IPS-NIHi11 (cell line): ENCODE measurements at regions not wholly inside any gene's neighbourhood (a gene's known extent, or its start where the extent isn't known, plus 50 kb on each side); places are given as distances from the start of the nearest gene placed in this dataset.

ENCODE experiments used
- DNase-seq: peaks from one replicate; pipeline ENCODE4 v3.0.0; 2012; ENCODE audit warnings: mixed read lengths, low spot score

- DNase-seq: no peak
Observed at GRCh38 chr5:15206133-15206532, 293.8 kb upstream of the FBXL7 start.

DNA sequence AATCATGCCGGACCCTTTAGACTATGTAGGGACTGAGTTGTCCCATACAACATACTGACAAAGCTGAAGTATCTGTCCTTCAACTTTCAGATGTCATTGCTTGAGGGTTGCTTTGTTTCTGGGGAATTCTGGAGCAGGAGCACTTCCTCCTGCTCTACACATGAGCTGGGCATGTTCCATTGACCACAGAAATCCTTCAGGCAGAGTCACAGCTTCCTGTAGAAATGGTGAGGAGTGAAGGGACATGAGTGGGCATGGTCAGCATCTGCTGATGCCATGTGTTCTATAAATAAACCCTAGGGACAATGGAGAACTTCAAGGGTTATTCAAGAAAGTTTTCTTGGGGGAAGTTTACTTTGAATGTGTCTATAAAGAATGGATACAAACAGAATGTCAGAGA, 296.6 kb upstream of the FBXL7 start:
- DNase-seq: no peak

DNA sequence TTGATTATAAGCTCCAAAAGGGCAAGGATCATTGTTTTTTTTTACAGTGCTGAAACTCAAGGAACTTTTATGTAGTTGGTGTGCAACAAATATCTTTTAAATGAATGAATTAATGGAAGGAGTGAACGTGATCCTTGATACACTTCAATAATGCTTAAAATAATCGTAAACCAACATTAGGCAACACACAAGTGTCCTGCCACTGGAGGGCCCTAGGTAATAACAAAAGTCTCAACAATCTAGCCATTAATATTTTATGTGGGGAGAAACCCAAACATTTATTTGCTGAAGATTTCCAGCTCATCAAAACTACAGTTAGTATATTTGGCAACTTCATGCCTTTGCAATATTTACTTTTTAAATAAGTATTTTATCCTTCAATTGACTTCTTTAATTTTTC, 309.0 kb upstream of the FBXL7 start:
- DNase-seq: no peak

DNA sequence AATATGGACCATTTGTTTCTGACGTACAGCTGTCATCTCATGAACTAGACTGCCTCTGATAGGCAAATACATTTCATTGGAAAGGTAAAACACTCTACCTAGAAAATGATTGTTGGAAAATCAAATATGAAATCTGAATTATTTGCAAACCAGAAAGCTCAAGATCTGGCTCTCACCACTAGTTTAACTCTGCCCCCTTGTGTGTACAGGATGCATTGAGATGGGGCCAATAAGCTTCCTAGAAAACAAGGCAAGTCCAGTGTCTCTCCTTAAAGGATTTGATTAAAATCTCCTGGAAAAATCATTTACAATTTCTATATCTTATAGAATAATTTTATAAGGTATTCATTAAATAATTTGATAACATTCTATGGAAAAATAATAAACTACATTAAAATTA, 311.9 kb upstream of the ANKH start:
- no peak for DNase-seq

GRCh38 chr5:15170173-15170572, 298.6 kb upstream of the ANKH start:
- no peak for DNase-seq

- DNase-seq: no peak
Observed at GRCh38 chr5:15168358-15168757, 296.8 kb upstream of the ANKH start.

DNA sequence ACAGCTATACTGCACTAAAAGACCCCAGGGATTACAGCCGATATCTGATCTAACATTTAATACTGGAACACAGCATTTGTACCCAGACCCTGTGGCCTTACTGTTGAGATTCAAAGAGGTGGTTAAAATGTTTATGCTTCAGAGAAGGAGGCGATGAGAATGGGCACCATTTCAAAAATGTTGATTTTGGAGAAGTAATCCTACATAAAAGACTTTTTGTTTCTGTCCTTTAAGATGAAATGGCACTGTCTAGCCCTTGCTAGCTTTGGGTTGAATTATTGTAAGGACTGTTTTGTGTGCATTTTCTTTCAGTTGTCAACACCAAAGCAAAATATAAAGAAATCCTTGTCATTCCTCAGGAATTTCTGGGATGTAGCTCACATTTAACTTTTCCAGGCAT, 288.5 kb upstream of the ANKH start:
- no peak for DNase-seq

GRCh38 chr5:15159606-15160005, 288.0 kb upstream of the ANKH start:
- no peak for DNase-seq

GRCh38 chr5:15142458-15142857, 270.9 kb upstream of the ANKH start:
- no peak for DNase-seq

GRCh38 chr5:15137414-15137813, 265.8 kb upstream of the ANKH start:
- DNase-seq: no peak

- DNase-seq: no peak
Observed at GRCh38 chr5:15135661-15136060, 264.1 kb upstream of the ANKH start.

- DNase-seq: no peak
Observed at GRCh38 chr5:15133456-15133965, 261.9 kb upstream of the ANKH start.

DNA sequence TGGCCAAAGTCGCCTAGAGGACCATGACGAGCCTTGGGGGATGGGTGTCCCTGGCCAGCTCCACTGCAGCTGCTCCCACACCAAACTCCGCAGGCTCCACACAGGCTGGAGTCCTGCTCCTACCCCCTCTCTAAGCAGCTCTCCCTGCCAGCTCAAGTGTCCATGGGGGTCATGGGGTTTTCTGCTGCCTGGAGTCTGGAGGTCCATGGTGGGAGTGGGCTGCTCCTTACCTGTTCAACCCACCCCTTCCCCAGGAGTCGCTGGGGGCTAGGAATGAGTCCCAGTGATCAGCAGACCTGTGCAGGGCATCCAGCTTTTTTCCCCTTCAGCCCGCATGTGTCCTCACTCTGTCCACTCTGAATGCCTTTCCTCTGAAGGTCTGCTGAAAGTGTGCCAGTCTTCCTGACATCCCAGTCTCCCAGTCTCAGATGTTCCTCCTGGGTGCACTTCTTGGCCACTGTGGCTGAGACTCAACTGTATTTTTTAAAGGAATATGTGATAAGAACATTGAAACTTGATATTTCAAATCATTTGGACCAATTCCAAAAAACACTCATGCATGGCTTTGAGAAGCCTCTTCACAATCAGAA, 261.3 kb upstream of the ANKH start:
- no peak for DNase-seq

DNA sequence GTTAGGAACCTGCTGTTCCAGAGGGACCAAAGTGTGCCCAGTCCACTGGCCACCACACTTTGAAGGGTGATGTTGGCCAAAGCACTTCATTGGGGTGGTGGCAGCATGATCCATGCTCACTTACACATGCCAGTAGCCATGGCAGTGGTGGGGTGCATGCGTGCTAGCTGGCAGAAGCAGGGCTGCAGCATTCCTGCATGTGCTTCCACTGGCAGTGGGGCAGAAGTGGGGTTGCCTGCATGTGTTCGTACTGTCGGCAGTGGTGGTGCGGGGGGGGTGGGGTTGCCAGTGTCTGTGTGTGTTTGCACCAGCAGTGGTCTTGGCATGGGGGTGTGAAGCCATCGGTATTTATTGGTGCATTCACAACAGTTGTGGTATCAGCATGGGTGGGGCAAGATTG, 260.3 kb upstream of the ANKH start:
- DNase-seq: no peak

DNA sequence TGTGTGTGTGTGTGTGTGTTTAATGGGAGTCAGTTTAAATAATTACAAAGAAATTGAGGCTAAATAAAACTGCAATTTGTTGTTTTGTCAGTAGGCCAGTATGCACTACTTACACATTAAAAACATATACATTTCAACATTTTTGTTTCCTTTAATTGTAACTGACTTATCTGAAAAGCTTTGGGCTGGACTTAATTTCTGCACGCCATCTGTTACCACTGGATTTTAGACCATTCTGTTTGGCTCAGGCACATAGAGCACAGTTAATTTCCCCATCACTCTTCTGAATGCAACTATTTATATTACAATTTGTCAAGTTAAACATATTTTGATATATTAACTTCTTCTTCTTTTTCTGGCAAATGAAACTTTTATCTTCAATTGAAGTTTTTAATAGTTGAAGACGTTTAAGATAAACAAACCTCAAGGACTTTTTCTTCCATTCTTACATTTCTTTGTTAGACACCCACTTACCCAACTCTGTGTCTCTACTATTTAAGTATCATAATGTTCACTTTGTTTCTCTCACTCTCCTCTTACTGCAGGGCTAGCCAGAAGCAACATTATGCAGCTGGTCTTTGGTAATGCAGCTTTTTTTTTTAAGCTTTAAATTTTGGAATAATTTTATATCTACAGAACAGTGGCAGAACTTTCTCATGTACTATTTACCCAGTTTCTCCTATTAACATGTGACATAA, 253.4 kb upstream of the ANKH start:
- no peak for DNase-seq

- no peak for DNase-seq
Observed at GRCh38 chr5:15124461-15124860, 252.9 kb upstream of the ANKH start.

DNA sequence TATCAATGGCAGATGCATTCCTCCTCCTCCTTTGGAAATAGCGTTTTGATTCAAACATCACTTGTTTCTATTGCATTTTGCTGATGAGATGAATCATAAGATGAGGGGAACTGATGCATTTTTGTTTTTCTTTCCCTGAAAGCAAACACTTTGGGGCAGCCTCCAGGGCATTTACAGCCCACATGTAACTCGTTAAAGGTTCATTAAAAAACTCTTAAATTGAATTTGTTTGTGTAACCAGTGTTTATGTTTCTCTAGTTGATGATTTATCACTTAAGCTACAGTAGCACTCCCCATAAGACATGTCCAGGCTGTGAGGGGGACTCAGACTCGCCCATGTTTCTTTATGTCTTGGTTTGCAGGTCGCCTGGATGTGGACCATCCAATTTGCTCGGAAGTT, 246.1 kb upstream of the ANKH start:
- DNase-seq: no peak

DNA sequence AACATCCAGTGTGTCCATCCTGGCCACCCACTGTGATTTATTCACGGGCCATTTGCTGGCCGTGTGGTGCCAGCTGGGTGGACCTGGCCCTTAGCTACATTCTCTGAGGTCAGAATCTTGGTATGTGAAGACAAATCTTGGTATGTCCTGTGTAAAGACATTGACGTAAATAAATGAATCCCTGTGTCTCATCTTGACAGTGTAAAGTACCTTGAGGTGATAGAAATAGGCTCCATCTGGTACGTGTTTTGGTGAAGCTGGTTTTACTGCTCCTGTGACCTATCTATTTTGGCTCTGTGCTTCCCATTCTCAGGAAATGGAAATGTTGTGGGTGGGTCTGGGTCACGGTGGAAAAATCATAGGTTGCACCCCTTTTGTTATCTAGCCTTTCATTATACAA, 245.4 kb upstream of the ANKH start:
- no peak for DNase-seq

DNA sequence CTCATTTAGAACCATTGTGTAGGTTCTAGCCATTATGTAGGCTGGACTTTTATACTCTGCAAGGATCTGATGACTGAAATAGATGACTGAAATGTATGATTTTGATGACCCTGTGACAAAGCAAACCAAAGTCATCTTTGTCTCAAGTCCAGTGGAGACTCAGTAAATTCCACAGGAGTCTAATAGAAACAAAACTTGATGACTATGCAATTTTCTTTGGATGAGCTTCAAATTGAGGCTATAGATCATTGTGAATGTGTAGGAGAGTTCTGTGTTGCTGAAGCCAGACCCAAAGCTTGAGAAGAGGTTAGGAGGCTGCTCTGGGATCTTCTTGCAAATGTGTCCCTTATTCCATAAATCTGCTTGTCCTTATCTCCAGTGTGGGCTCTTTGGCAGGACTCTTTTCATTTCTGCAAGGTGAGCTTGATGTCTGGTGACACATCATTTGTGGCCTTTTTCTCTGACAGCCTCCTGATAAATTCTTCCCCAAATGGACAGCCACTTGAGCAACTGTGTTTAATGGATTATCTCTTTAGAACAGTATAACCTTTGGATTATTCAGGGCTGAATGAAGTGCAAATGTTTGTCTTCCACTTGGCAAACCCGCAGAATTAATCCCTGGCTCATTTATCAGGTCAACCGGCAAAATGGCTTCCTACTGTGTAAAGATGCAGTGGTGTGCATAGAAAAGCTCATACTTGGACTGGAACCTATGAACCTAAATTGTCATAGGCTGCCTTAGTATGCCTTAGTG, 235.1 kb upstream of the ANKH start:
- DNase-seq: no peak

- peak; percentile 74 for DNase-seq
Observed at GRCh38 chr5:15105799-15106393, 234.3 kb upstream of the ANKH start.

- no peak for DNase-seq
Observed at GRCh38 chr5:15103864-15104263, 232.3 kb upstream of the ANKH start.

GRCh38 chr5:15103130-15103529, 231.6 kb upstream of the ANKH start:
- DNase-seq: no peak

- no peak for DNase-seq
Observed at GRCh38 chr5:15097552-15097951, 226.0 kb upstream of the ANKH start.
